Activated CD8-positive, alpha-beta memory T cell treated with anti-CD3 and anti-CD28 coated beads for 36 hours (primary cell): ENCODE measurements at regions not wholly inside any gene's neighbourhood (a gene's known extent, or its start where the extent isn't known, plus 50 kb on each side); places are given as distances from the start of the nearest gene placed in this dataset.

Experiments
- CTCF ChIA-PET: fragments of 350-600 bp; sonication (Branson Sonifier 250); formaldehyde crosslinking; loops from one replicate; lab custom pipeline; 2021; ENCODE audit warnings: antibody characterized with exemption; lab: Charles Lee
- POLR2A ChIA-PET: fragments of 350-600 bp; sonication (Branson Sonifier 250); formaldehyde crosslinking; loops from one replicate; lab custom pipeline; 2021; ENCODE audit warnings: antibody characterized with exemption; lab: Charles Lee

- ChIA-PET POLR2A (interaction anchor here (0.6 to 2.1 kb wide), 5 partner anchors 41 to 127 kb away, joined by 3 to 9 read pairs (median 3); partner anchors contain the start of gene MYCBP2), CTCF (interaction anchor here (0.6 to 2.0 kb wide), 5 partner anchors 10 to 89 kb away, joined by 3 to 5 read pairs (median 4); no protein-coding TSS in a partner anchor)
Observed at GRCh38 chr13:77388944-77389624, 62.2 kb upstream of the MYCBP2 start.

GRCh38 chr13:77387607-77388200 is 60.8 kb upstream of the MYCBP2 start:
- ChIA-PET POLR2A (no interaction called here), CTCF (no interaction called here)

GRCh38 chr13:77386880-77387606 is 60.1 kb upstream of the MYCBP2 start:
- ChIA-PET CTCF (no interaction called here), POLR2A (no interaction called here)

- POLR2A ChIA-PET: no interaction called here
- CTCF ChIA-PET: no interaction called here
Observed at GRCh38 chr13:77386046-77386445, 59.2 kb upstream of the MYCBP2 start.

GRCh38 chr13:77384999-77385398 is 58.1 kb upstream of the MYCBP2 start:
- CTCF ChIA-PET: no interaction called here
- POLR2A ChIA-PET: no interaction called here

- POLR2A ChIA-PET: no interaction called here
- CTCF ChIA-PET: no interaction called here
Observed at GRCh38 chr13:77383097-77383496, 56.2 kb upstream of the MYCBP2 start.

GRCh38 chr13:77381059-77381458 is 54.2 kb upstream of the MYCBP2 start:
- CTCF ChIA-PET: no interaction called here
- POLR2A ChIA-PET: no interaction called here

- ChIA-PET POLR2A (no interaction called here), CTCF (interaction anchor here (1.3 kb wide), 1 partner anchor 10 kb away, joined by 4 read pairs; no protein-coding TSS in a partner anchor)
Observed at GRCh38 chr13:77379508-77379907, 52.6 kb upstream of the MYCBP2 start.

GRCh38 chr13:77378662-77379061 is 51.8 kb upstream of the MYCBP2 start:
- CTCF ChIA-PET: interaction anchor here (1.3 kb wide), 1 partner anchor 11 kb away, joined by 4 read pairs; no protein-coding TSS in a partner anchor
- POLR2A ChIA-PET: no interaction called here

GRCh38 chr13:77377016-77377415 is 50.1 kb upstream of the MYCBP2 start:
- ChIA-PET POLR2A (no interaction called here), CTCF (no interaction called here)
